DOHH2 (cell line): ENCODE measurements at regions not wholly inside any gene's neighbourhood (a gene's known extent, or its start where the extent isn't known, plus 50 kb on each side); places are given as distances from the start of the nearest gene placed in this dataset.

Experiments used
- H3F3A ChIP-seq: fragments of 200-600 bp; sonication (generic), shearing (Covaris generic); 2 replicates; pipeline ENCODE4 v1.6.0; 2016; ENCODE audit warnings: antibody characterized with exemption, mild to moderate bottlenecking; ENCODE audit not compliant: control insufficient read depth, insufficient read depth
- H3K27ac ChIP-seq: fragments of 200-600 bp; sonication (generic); 2 replicates; pipeline ENCODE4 v1.5.1; 2014; ENCODE audit warnings: low read depth, mild to moderate bottlenecking, low read length, moderate library complexity
- H3K27me3 ChIP-seq: fragments of 200-600 bp; sonication (generic); 2 replicates; pipeline ENCODE4 v1.6.1; 2014; ENCODE audit warnings: mild to moderate bottlenecking, low read length, mixed read lengths; ENCODE audit not compliant: control insufficient read depth
- H3K36me3 ChIP-seq: fragments of 200-600 bp; sonication (generic); 2 replicates; pipeline ENCODE4 v1.6.1; 2014; ENCODE audit warnings: mild to moderate bottlenecking, low read length, moderate library complexity, mixed read lengths; ENCODE audit not compliant: control insufficient read depth
- H3K4me1 ChIP-seq: fragments of 200-600 bp; sonication (generic); 2 replicates; pipeline ENCODE4 v1.6.1; 2014; ENCODE audit warnings: mild to moderate bottlenecking, low read length, mixed read lengths; ENCODE audit not compliant: control insufficient read depth
- H3K4me2 ChIP-seq: fragments of 200-600 bp; sonication (generic); 2 replicates; pipeline ENCODE4 v1.6.0; 2014; ENCODE audit warnings: mild to moderate bottlenecking, low read length, moderate library complexity
- H3K4me3 ChIP-seq: fragments of 200-600 bp; sonication (generic); 2 replicates; pipeline ENCODE4 v1.5.1; 2014; ENCODE audit warnings: mild to moderate bottlenecking, low read length, mixed read lengths
- H3K79me2 ChIP-seq: fragments of 200-600 bp; sonication (generic); 2 replicates; pipeline ENCODE4 v1.6.1; 2014; ENCODE audit warnings: mild to moderate bottlenecking, low read length, mixed read lengths; ENCODE audit not compliant: control insufficient read depth
- H3K9me2 ChIP-seq: fragments of 200-600 bp; sonication (generic); replicated peaks from 2 replicates; pipeline ENCODE4 v1.6.1; 2014; ENCODE audit warnings: mild to moderate bottlenecking, low read length, mixed read lengths; ENCODE audit not compliant: control insufficient read depth
- H3K9me3 ChIP-seq: fragments of 200-600 bp; sonication (generic); 2 replicates; pipeline ENCODE4 v1.6.1; 2014; ENCODE audit warnings: antibody characterized with exemption, low read length, mixed read lengths; ENCODE audit not compliant: control insufficient read depth, insufficient read depth
- H4K20me1 ChIP-seq: fragments of 200-600 bp; sonication (generic); 2 replicates; pipeline ENCODE4 v1.6.0; 2014; ENCODE audit warnings: low read depth, mild to moderate bottlenecking, antibody characterized with exemption, low read length, moderate library complexity; ENCODE audit not compliant: control insufficient read depth, insufficient read depth
- EZH2phosphoT487 ChIP-seq: fragments of 200-600 bp; sonication (generic); IDR thresholded peaks from 2 replicates; pipeline ENCODE4 v1.6.1; 2017; ENCODE audit warnings: borderline replicate concordance, mild to moderate bottlenecking, antibody characterized with exemption, low read length, moderate library complexity, mixed read lengths
- TF ChIP-seq, protein P1 (sequence below): fragments of 200-600 bp; sonication (generic); IDR thresholded peaks from one replicate; pipeline ENCODE4 v1.5.1; 2014; ENCODE audit warnings: antibody characterized with exemption, mild to moderate bottlenecking, low read depth, low read length; ENCODE audit not compliant: poor library complexity, severe bottlenecking

DNA sequence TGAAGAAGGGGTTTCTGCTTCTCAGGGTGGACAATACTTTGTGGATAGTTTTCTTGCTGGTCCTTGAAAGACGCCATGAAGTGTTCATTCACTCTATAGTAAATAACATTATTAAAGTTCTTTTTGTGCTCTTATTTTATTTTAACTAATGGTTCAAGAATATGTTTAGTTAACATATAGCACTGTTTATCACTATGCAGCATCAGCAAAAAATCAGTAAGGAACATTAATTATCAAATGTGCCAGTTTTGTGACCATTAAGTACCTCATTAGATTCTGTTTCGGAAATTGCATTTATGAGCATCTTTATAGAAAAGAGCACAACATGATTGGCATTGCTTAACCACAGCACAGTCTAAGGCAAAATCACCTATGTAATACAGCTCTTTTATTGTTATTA lies 385.6 kb downstream of the LMO4 start:
- Histone ChIP-seq H3K79me2 (no peaks in the 10 kb centered on the region), H3K4me2 (no peak overlapping the region), H3K9me3 (no peaks in the 10 kb centered on the region), H3K4me1 (peaks cover 6% of the 10 kb centered on the region; the same call in 1 of the 2 replicates), H3F3A (no peaks in the 10 kb centered on the region), H4K20me1 (no peaks in the 10 kb centered on the region), H3K4me3 (no peak overlapping the region), H3K36me3 (no peaks in the 10 kb centered on the region), H3K27ac (no peak overlapping the region), H3K9me2 (no peaks in the 10 kb centered on the region), H3K27me3 (no peaks in the 10 kb centered on the region)
- TF ChIP-seq, protein P1, sequence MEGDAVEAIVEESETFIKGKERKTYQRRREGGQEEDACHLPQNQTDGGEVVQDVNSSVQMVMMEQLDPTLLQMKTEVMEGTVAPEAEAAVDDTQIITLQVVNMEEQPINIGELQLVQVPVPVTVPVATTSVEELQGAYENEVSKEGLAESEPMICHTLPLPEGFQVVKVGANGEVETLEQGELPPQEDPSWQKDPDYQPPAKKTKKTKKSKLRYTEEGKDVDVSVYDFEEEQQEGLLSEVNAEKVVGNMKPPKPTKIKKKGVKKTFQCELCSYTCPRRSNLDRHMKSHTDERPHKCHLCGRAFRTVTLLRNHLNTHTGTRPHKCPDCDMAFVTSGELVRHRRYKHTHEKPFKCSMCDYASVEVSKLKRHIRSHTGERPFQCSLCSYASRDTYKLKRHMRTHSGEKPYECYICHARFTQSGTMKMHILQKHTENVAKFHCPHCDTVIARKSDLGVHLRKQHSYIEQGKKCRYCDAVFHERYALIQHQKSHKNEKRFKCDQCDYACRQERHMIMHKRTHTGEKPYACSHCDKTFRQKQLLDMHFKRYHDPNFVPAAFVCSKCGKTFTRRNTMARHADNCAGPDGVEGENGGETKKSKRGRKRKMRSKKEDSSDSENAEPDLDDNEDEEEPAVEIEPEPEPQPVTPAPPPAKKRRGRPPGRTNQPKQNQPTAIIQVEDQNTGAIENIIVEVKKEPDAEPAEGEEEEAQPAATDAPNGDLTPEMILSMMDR: no peak
- TF ChIP-seq EZH2phosphoT487: no peak

DNA sequence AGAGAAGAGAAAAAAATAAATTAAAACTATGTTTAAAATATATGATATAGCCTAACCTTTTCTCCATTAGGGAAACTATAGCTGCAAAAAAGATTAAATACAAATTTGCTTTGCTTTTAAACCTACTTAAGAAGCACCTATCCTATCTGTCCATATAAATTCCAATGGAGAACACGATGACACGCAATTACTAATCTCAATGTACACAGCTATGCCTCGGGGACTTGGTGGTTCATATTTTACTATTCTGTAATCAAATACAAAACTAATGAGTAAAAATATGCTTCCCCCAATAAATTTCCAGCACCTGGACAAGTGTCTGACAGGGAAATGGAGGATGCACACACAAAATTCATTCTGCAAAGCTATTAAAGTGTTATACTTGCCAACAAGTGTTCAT lies 386.4 kb downstream of the LMO4 start:
- H3K27me3 ChIP-seq: no peaks in the 10 kb centered on the region
- TF ChIP-seq, protein P1: no peak
- no peak for TF ChIP-seq EZH2phosphoT487
- H3F3A ChIP-seq: no peaks in the 10 kb centered on the region
- no peaks in the 10 kb centered on the region for H3K79me2 ChIP-seq
- H3K27ac ChIP-seq: no peak overlapping the region
- no peaks in the 10 kb centered on the region for H3K9me3 ChIP-seq
- H3K36me3 ChIP-seq: no peaks in the 10 kb centered on the region
- no peaks in the 10 kb centered on the region for H4K20me1 ChIP-seq
- no peak overlapping the region for H3K4me2 ChIP-seq
- no peaks in the 10 kb centered on the region for H3K9me2 ChIP-seq
- no peak overlapping the region for H3K4me3 ChIP-seq
- peaks cover 6% of the 10 kb centered on the region; the same call in 1 of the 2 replicates for H3K4me1 ChIP-seq

DNA sequence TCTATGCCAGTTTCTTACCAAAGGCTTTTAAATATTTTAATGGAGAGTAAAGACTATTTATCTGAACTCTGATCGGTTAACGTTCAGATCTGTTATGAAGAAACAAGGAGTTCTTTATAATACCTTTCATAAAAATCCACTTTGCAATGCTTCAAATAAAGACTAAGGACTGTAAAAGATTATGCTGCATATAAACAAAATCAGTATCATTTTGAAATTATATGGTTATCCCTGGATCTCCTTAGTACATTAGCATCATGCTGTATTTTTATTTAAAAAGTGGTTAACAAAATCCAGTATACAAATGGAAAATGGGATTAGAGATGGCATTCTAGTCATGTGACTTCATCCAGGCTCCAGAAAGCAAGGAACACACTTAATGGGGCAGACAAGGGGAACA lies 386.8 kb downstream of the LMO4 start:
- Histone ChIP-seq H3K4me3 (no peak overlapping the region), H3K27me3 (no peaks in the 10 kb centered on the region), H3K79me2 (no peaks in the 10 kb centered on the region), H3K27ac (no peak overlapping the region), H3K4me2 (no peak overlapping the region), H3K36me3 (no peaks in the 10 kb centered on the region), H3K9me2 (no peaks in the 10 kb centered on the region), H4K20me1 (no peaks in the 10 kb centered on the region), H3F3A (no peaks in the 10 kb centered on the region), H3K4me1 (peaks cover 6% of the 10 kb centered on the region; the same call in 1 of the 2 replicates), H3K9me3 (no peaks in the 10 kb centered on the region)
- TF ChIP-seq, protein P1: no peak
